ENCODE measurements at regions not wholly inside any gene's neighbourhood (a gene's known extent, or its start where the extent isn't known, plus 50 kb on each side); places are given as distances from the start of the nearest gene placed in this dataset.

DNA sequence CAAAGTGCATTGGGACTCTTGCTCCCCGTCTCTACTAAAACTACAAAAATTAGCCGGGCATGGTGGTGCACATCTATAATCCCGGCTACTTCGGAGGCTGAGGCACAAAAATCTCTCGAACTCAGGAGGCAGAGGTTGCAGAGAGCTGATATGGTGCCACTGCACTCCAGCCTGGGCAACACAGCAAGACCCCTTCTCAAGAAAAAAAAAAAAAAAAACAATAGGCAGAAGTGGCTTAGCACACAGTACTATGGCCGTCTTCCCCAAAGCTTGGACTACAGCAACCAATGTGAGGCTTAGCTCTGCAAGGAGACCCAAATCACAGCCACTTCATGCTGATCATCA is 162.8 kb upstream of the PRDX4 start:
- TF ChIP-seq CREB5 (CRISPR knock-in tag; IDR thresholded peaks at IDR 0.05; ENCODE audit: low read depth) = no peak
- no peak for TF ChIP-seq CSDC2 (CRISPR knock-in tag; IDR thresholded peaks at IDR 0.05)
- TF ChIP-seq PATZ1 (CRISPR knock-in tag; IDR thresholded peaks at IDR 0.05; ENCODE audit: borderline replicate concordance) = no peak
- no peak for TF ChIP-seq ESRRG (CRISPR knock-in tag; IDR thresholded peaks at IDR 0.05)
- no peak for TF ChIP-seq GLIS3 (CRISPR knock-in tag; IDR thresholded peaks at IDR 0.05)

Data from SK-N-SH treated with all-trans-retinoic acid at 6 μM for 48 hours (cell line).